ENCODE measurements at regions not wholly inside any gene's neighbourhood (a gene's known extent, or its start where the extent isn't known, plus 50 kb on each side); places are given as distances from the start of the nearest gene placed in this dataset.

- H3K9me3 Mint-ChIP-seq (ENCODE audit: low read depth), result no peaks in the 10 kb centered on the region
- H3K36me3 Mint-ChIP-seq (ENCODE audit: low read depth), result no peaks in the 10 kb centered on the region
- H3K27ac Mint-ChIP-seq (ENCODE audit: unreplicated experiment), result no peak overlapping the region
- peaks cover 5% of the 10 kb centered on the region for H3K27me3 Mint-ChIP-seq (ENCODE audit: low read depth)
- DNase-seq (ENCODE audit: low spot score), result no peak
- no peaks in the 10 kb centered on the region for H3K4me1 Mint-ChIP-seq (ENCODE audit: low read depth)
- no peak for TF ChIP-seq CTCF (IDR thresholded peaks at IDR 0.05)
- H3K4me3 Mint-ChIP-seq (ENCODE audit: unreplicated experiment), result no peak overlapping the region
Observed at GRCh38 chr18:76759056-76759455, 63.3 kb upstream of the ZNF236 start.

GRCh38 chr18:76757925-76758324 is 64.4 kb upstream of the ZNF236 start:
- Mint-ChIP-seq H3K9me3 (ENCODE audit: low read depth) (no peaks in the 10 kb centered on the region), H3K4me1 (ENCODE audit: low read depth) (no peaks in the 10 kb centered on the region), H3K4me3 (ENCODE audit: unreplicated experiment) (no peak overlapping the region), H3K36me3 (ENCODE audit: low read depth) (no peaks in the 10 kb centered on the region), H3K27me3 (ENCODE audit: low read depth) (peaks cover 5% of the 10 kb centered on the region), H3K27ac (ENCODE audit: unreplicated experiment) (no peak overlapping the region)
- DNase-seq (ENCODE audit: low spot score), result no peak
- TF ChIP-seq CTCF (IDR thresholded peaks at IDR 0.05), result no peak

- DNase-seq (ENCODE audit: low spot score), result no peak
- Mint-ChIP-seq H3K27me3 (ENCODE audit: low read depth) (peaks cover 1% of the 10 kb centered on the region), H3K4me1 (ENCODE audit: low read depth) (no peaks in the 10 kb centered on the region), H3K27ac (ENCODE audit: unreplicated experiment) (no peak overlapping the region), H3K4me3 (ENCODE audit: unreplicated experiment) (no peak overlapping the region), H3K9me3 (ENCODE audit: low read depth) (no peaks in the 10 kb centered on the region), H3K36me3 (ENCODE audit: low read depth) (no peaks in the 10 kb centered on the region)
- no peak for TF ChIP-seq CTCF (IDR thresholded peaks at IDR 0.05)
Observed at GRCh38 chr18:76757335-76757734, 65.0 kb upstream of the ZNF236 start.

- no peak overlapping the region for H3K4me3 Mint-ChIP-seq (ENCODE audit: unreplicated experiment)
- H3K36me3 Mint-ChIP-seq (ENCODE audit: low read depth), result no peaks in the 10 kb centered on the region
- no peaks in the 10 kb centered on the region for H3K27me3 Mint-ChIP-seq (ENCODE audit: low read depth)
Observed at GRCh38 chr18:76756531-76757253, 65.7 kb upstream of the ZNF236 start.

GRCh38 chr18:76754351-76754750 is 68.0 kb upstream of the ZNF236 start:
- Mint-ChIP-seq H3K36me3 (ENCODE audit: low read depth) (no peaks in the 10 kb centered on the region), H3K27me3 (ENCODE audit: low read depth) (no peaks in the 10 kb centered on the region), H3K4me3 (ENCODE audit: unreplicated experiment) (no peak overlapping the region), H3K27ac (ENCODE audit: unreplicated experiment) (no peak overlapping the region), H3K4me1 (ENCODE audit: low read depth) (no peaks in the 10 kb centered on the region), H3K9me3 (ENCODE audit: low read depth) (no peaks in the 10 kb centered on the region)
- no peak for DNase-seq (ENCODE audit: low spot score)
- no peak for TF ChIP-seq CTCF (IDR thresholded peaks at IDR 0.05)

More at GRCh38 chr18:76756531-76757253, 65.7 kb upstream of the ZNF236 start:
- DNase-seq (ENCODE audit: low spot score), result no peak
- no peak for TF ChIP-seq CTCF (IDR thresholded peaks at IDR 0.05)
- Mint-ChIP-seq H3K27ac (ENCODE audit: unreplicated experiment) (no peak overlapping the region), H3K4me1 (ENCODE audit: low read depth) (no peaks in the 10 kb centered on the region), H3K9me3 (ENCODE audit: low read depth) (no peaks in the 10 kb centered on the region)
